WTC11 (cell line): ENCODE measurements at regions not wholly inside any gene's neighbourhood (a gene's known extent, or its start where the extent isn't known, plus 50 kb on each side); places are given as distances from the start of the nearest gene placed in this dataset.

Experiments
- ATAC-seq: fragments of 200-7000 bp; cut with Tn5 transposase; 2 replicates; pipeline ENCODE4 v1.10.0; 2021; ENCODE audit warnings: mild to moderate bottlenecking, moderate library complexity
- CTCF ChIA-PET: fragments of 300-600 bp; sonication (Branson Sonifier 250); formaldehyde crosslinking; loops from one replicate; lab custom pipeline; 2021; ENCODE audit warnings: antibody characterized with exemption; lab: Charles Lee
- POLR2A ChIA-PET: fragments of 350-600 bp; sonication (Branson Sonifier 250); formaldehyde crosslinking; loops from one replicate; lab custom pipeline; 2021; ENCODE audit warnings: antibody characterized with exemption; lab: Charles Lee
- DNase-seq: peaks from one replicate; pipeline ENCODE4 v3.0.0; 2021; ENCODE audit warnings: low spot score
- H3K27ac Mint-ChIP-seq: 2 replicates; pipeline ENCODE4 v1.8.0; 2021; ENCODE audit warnings: mixed read lengths
- H3K27me3 Mint-ChIP-seq: 2 replicates; pipeline ENCODE4 v1.8.0; 2021; ENCODE audit warnings: low read depth, mild to moderate bottlenecking, moderate library complexity, mixed read lengths
- H3K36me3 Mint-ChIP-seq: 2 replicates; pipeline ENCODE4 v1.8.0; 2021; ENCODE audit warnings: mixed read lengths
- H3K4me1 Mint-ChIP-seq: 2 replicates; pipeline ENCODE4 v1.8.0; 2022; ENCODE audit warnings: mixed read lengths
- H3K4me3 Mint-ChIP-seq: 2 replicates; pipeline ENCODE4 v1.8.0; 2021; ENCODE audit warnings: mild to moderate bottlenecking, moderate library complexity, mixed read lengths
- H3K9me3 Mint-ChIP-seq: 2 replicates; pipeline ENCODE4 v1.8.0; 2021; ENCODE audit warnings: mixed read lengths
- CREB1 ChIP-seq: sonication (generic); formaldehyde crosslinking; IDR thresholded peaks from 2 replicates; pipeline ENCODE4 v1.8.0; 2023; ENCODE audit warnings: mild to moderate bottlenecking, missing genetic modification reagents
- FOXJ3 ChIP-seq: sonication (generic); formaldehyde crosslinking; IDR thresholded peaks from 2 replicates; pipeline ENCODE4 v1.9.0; 2021; ENCODE audit warnings: missing genetic modification reagents, mild to moderate bottlenecking, borderline replicate concordance
- FOXP1 ChIP-seq: sonication (generic); formaldehyde crosslinking; IDR thresholded peaks from 2 replicates; pipeline ENCODE4 v1.8.0; 2022; ENCODE audit warnings: missing genetic modification reagents, mild to moderate bottlenecking, moderate library complexity, borderline replicate concordance
- GRHL2 ChIP-seq: fragments of 250-450 bp; sonication (Bioruptor Pico); IDR thresholded peaks from 2 replicates; pipeline ENCODE4 v1.8.0; 2022; ENCODE audit warnings: mild to moderate bottlenecking, moderate library complexity; ENCODE audit not compliant: insufficient replicate concordance, severe bottlenecking
- GTF2I ChIP-seq: fragments of 250-450 bp; sonication (Bioruptor Pico); conservative IDR thresholded peaks from 2 replicates; pipeline ENCODE4 v1.4.0; 2021; ENCODE audit warnings: mild to moderate bottlenecking
- JUN ChIP-seq: sonication (generic); formaldehyde crosslinking; IDR thresholded peaks from 2 replicates; pipeline ENCODE4 v1.8.0; 2023; ENCODE audit warnings: mild to moderate bottlenecking, missing genetic modification reagents
- NFE2L1 ChIP-seq: sonication (generic); formaldehyde crosslinking; IDR thresholded peaks from 2 replicates; pipeline ENCODE4 v1.8.1; 2023; ENCODE audit warnings: missing genetic modification reagents
- NFYB ChIP-seq: sonication (generic); formaldehyde crosslinking; conservative IDR thresholded peaks from 2 replicates; pipeline ENCODE4 v1.8.0; 2022; ENCODE audit warnings: low read depth, missing genetic modification reagents
- NR2C2 ChIP-seq: sonication (generic); formaldehyde crosslinking; IDR thresholded peaks from 2 replicates; pipeline ENCODE4 v1.8.0; 2022; ENCODE audit warnings: mild to moderate bottlenecking, missing genetic modification reagents
- NR3C1 ChIP-seq: sonication (generic); formaldehyde crosslinking; conservative IDR thresholded peaks from 2 replicates; pipeline ENCODE4 v1.8.1; 2023; ENCODE audit warnings: low read depth, mild to moderate bottlenecking, missing genetic modification reagents
- OVOL2 ChIP-seq: fragments of 250-450 bp; sonication (Bioruptor Pico); IDR thresholded peaks from 2 replicates; pipeline ENCODE4 v1.9.0; 2021; ENCODE audit warnings: mild to moderate bottlenecking, borderline replicate concordance
- PRRX2 ChIP-seq: fragments of 250-450 bp; sonication (Bioruptor Pico); IDR thresholded peaks from 2 replicates; pipeline ENCODE4 v1.8.0; 2021; ENCODE audit warnings: mild to moderate bottlenecking
- TEAD1 ChIP-seq: sonication (generic); formaldehyde crosslinking; IDR thresholded peaks from 2 replicates; pipeline ENCODE4 v1.8.0; 2022; ENCODE audit warnings: mild to moderate bottlenecking, missing genetic modification reagents
- ZNF219 ChIP-seq: sonication (generic); formaldehyde crosslinking; IDR thresholded peaks from 2 replicates; pipeline ENCODE4 v1.8.0; 2023; ENCODE audit warnings: missing genetic modification reagents, mild to moderate bottlenecking, borderline replicate concordance
- ZNF232 ChIP-seq: sonication (generic); formaldehyde crosslinking; IDR thresholded peaks from 2 replicates; pipeline ENCODE4 v1.8.0; 2022; ENCODE audit warnings: mild to moderate bottlenecking, missing genetic modification reagents
- ZNF263 ChIP-seq: sonication (generic); formaldehyde crosslinking; IDR thresholded peaks from 2 replicates; pipeline ENCODE4 v1.8.1; 2022; ENCODE audit warnings: low read depth, mild to moderate bottlenecking, moderate library complexity, missing genetic modification reagents
- ZNF396 ChIP-seq: fragments of 250-450 bp; sonication (Bioruptor Pico); IDR thresholded peaks from 2 replicates; pipeline ENCODE4 v1.8.0; 2021; ENCODE audit warnings: mild to moderate bottlenecking, moderate library complexity, borderline replicate concordance
- ZNF423 ChIP-seq: fragments of 250-450 bp; sonication (Bioruptor Pico); IDR thresholded peaks from 2 replicates; pipeline ENCODE4 v2.1.2; 2022; ENCODE audit warnings: mild to moderate bottlenecking, moderate library complexity
- ZNF671 ChIP-seq: fragments of 250-450 bp; sonication (Bioruptor Pico); IDR thresholded peaks from 2 replicates; pipeline ENCODE4 v1.8.0; 2021; ENCODE audit warnings: mild to moderate bottlenecking
- TF ChIP-seq, protein P1 (sequence below): sonication (generic); formaldehyde crosslinking; IDR thresholded peaks from 2 replicates; pipeline ENCODE4 v1.8.1; 2022; ENCODE audit warnings: mild to moderate bottlenecking, missing genetic modification reagents, moderate library complexity, borderline replicate concordance
- TF ChIP-seq, protein P2 (sequence below): fragments of 250-450 bp; sonication (Bioruptor Pico); IDR thresholded peaks from 2 replicates; pipeline ENCODE4 v1.9.0; 2021; ENCODE audit warnings: mild to moderate bottlenecking
- TF ChIP-seq, protein P3 (sequence below): fragments of 250-450 bp; sonication (Bioruptor Pico); IDR thresholded peaks from 2 replicates; pipeline ENCODE4 v2.1.2; 2022; ENCODE audit warnings: mild to moderate bottlenecking, moderate library complexity
- TF ChIP-seq, protein P4 (sequence below): sonication (generic); formaldehyde crosslinking; conservative IDR thresholded peaks from 2 replicates; pipeline ENCODE4 v1.8.1; 2023; ENCODE audit warnings: mild to moderate bottlenecking, low read depth, missing genetic modification reagents, moderate library complexity
- TF ChIP-seq, protein P5 (sequence below): sonication (generic); formaldehyde crosslinking; IDR thresholded peaks from 2 replicates; pipeline ENCODE4 v1.8.0; 2023; ENCODE audit warnings: mild to moderate bottlenecking, missing genetic modification reagents

DNA sequence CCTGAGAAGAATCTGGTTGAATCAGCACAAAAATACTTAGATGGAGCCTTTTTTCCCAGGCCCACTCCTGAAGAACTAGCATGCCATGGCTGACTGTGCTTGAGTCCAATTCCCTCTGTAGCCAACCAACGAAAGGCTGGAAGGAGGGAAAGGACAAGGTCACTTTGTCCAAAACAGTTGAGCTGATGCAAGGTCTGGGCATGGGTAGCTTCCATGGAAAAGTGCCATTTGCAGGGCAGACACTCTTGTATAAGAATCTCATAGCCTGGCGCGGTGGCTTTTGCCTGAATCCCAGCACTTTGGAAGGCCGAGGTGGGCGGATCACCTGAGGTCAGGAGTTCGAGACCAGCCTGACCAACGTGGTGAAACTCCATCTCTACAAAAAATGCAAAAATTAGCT is 125.0 kb upstream of the LGSN start (continued):
- TF ChIP-seq, protein P1, sequence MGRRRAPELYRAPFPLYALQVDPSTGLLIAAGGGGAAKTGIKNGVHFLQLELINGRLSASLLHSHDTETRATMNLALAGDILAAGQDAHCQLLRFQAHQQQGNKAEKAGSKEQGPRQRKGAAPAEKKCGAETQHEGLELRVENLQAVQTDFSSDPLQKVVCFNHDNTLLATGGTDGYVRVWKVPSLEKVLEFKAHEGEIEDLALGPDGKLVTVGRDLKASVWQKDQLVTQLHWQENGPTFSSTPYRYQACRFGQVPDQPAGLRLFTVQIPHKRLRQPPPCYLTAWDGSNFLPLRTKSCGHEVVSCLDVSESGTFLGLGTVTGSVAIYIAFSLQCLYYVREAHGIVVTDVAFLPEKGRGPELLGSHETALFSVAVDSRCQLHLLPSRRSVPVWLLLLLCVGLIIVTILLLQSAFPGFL = no peak
- TF ChIP-seq GTF2I (CRISPR knock-in tag) (no peak), NFYB (CRISPR knock-in tag) (no peak), JUN (CRISPR knock-in tag) (no peak)
- TF ChIP-seq, protein P2, sequence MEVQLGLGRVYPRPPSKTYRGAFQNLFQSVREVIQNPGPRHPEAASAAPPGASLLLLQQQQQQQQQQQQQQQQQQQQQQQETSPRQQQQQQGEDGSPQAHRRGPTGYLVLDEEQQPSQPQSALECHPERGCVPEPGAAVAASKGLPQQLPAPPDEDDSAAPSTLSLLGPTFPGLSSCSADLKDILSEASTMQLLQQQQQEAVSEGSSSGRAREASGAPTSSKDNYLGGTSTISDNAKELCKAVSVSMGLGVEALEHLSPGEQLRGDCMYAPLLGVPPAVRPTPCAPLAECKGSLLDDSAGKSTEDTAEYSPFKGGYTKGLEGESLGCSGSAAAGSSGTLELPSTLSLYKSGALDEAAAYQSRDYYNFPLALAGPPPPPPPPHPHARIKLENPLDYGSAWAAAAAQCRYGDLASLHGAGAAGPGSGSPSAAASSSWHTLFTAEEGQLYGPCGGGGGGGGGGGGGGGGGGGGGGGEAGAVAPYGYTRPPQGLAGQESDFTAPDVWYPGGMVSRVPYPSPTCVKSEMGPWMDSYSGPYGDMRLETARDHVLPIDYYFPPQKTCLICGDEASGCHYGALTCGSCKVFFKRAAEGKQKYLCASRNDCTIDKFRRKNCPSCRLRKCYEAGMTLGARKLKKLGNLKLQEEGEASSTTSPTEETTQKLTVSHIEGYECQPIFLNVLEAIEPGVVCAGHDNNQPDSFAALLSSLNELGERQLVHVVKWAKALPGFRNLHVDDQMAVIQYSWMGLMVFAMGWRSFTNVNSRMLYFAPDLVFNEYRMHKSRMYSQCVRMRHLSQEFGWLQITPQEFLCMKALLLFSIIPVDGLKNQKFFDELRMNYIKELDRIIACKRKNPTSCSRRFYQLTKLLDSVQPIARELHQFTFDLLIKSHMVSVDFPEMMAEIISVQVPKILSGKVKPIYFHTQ (CRISPR knock-in tag) = no peak

DNA sequence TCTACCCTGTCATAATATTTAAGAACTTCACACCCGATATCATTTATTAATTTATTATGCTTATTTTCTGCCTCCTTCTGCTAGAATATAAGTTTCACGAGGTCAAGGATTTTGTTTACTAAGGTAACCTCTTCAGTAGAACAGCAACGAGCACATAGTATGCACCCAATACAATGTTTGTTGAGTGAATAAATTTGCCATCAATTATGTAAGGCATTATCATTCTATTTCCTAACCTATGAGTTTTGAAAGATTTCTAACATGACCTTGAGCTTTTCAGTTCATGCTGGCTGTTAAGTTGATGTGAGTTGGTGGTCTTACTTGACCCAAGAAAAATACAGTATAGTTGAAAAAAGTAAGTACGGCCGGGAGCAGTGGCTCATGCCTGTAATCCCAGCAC is 125.9 kb upstream of the LOC128125822 start:
- peaks cover 3% of the 10 kb centered on the region; the same call in 1 of the 2 replicates for H3K27me3 Mint-ChIP-seq
- DNase-seq = no peak
- POLR2A ChIA-PET = no interaction called here
- TF ChIP-seq NR2C2 (CRISPR knock-in tag) (no peak), PRRX2 (CRISPR knock-in tag) (no peak), ZNF219 (CRISPR knock-in tag) (no peak), ZNF232 (CRISPR knock-in tag) (no peak), GRHL2 (CRISPR knock-in tag) (no peak), OVOL2 (CRISPR knock-in tag) (no peak)
- TF ChIP-seq, protein P3, sequence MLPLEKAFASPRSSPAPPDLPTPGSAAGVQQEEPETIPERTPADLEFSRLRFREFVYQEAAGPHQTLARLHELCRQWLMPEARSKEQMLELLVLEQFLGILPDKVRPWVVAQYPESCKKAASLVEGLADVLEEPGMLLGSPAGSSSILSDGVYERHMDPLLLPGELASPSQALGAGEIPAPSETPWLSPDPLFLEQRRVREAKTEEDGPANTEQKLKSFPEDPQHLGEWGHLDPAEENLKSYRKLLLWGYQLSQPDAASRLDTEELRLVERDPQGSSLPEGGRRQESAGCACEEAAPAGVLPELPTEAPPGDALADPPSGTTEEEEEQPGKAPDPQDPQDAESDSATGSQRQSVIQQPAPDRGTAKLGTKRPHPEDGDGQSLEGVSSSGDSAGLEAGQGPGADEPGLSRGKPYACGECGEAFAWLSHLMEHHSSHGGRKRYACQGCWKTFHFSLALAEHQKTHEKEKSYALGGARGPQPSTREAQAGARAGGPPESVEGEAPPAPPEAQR = no peak
- ATAC-seq = no peak
- H3K27ac Mint-ChIP-seq = no peak overlapping the region
- CTCF ChIA-PET = no interaction called here
- H3K4me3 Mint-ChIP-seq = no peak overlapping the region
- H3K4me1 Mint-ChIP-seq = peaks cover 6% of the 10 kb centered on the region
- H3K9me3 Mint-ChIP-seq = peaks cover 34% of the 10 kb centered on the region
- peaks cover 22% of the 10 kb centered on the region for H3K36me3 Mint-ChIP-seq

DNA sequence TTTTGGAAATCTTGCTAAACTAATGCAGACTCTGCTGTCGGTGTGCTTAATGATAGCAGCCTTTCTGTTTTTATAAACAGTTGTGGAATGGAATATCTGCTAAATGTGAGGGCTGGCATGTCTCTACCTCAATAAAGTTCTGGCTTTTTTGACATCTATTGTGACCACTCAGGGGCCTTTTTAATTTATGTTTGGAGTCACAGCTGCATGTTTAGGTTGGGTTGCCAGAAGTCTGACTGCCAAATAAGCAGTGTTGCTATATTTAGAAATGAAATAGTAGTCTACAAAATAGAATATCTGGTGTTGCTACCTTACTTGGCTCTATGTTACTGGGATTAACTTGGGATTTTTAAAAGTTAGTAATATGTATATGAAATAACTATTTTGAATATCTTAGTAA is 125.1 kb upstream of the LOC128125822 start:
- DNase-seq (no peak), ATAC-seq (no peak)
- H3K4me1 Mint-ChIP-seq = no peaks in the 10 kb centered on the region
- ChIA-PET POLR2A (no interaction called here), CTCF (no interaction called here)
- no peak overlapping the region for H3K4me3 Mint-ChIP-seq
- no peak overlapping the region for H3K27ac Mint-ChIP-seq
- H3K9me3 Mint-ChIP-seq = peaks cover 27% of the 10 kb centered on the region
- peaks cover 18% of the 10 kb centered on the region for H3K36me3 Mint-ChIP-seq
- H3K27me3 Mint-ChIP-seq = peaks cover 3% of the 10 kb centered on the region; the same call in 1 of the 2 replicates
- TF ChIP-seq NR3C1 (CRISPR knock-in tag) = no peak
- TF ChIP-seq FOXP1 (CRISPR knock-in tag) = no peak
- TF ChIP-seq FOXJ3 (CRISPR knock-in tag) = no peak
- no peak for TF ChIP-seq CREB1
- no peak for TF ChIP-seq ZNF263
- TF ChIP-seq ZNF423 (CRISPR knock-in tag) = no peak
- TF ChIP-seq, protein P4, sequence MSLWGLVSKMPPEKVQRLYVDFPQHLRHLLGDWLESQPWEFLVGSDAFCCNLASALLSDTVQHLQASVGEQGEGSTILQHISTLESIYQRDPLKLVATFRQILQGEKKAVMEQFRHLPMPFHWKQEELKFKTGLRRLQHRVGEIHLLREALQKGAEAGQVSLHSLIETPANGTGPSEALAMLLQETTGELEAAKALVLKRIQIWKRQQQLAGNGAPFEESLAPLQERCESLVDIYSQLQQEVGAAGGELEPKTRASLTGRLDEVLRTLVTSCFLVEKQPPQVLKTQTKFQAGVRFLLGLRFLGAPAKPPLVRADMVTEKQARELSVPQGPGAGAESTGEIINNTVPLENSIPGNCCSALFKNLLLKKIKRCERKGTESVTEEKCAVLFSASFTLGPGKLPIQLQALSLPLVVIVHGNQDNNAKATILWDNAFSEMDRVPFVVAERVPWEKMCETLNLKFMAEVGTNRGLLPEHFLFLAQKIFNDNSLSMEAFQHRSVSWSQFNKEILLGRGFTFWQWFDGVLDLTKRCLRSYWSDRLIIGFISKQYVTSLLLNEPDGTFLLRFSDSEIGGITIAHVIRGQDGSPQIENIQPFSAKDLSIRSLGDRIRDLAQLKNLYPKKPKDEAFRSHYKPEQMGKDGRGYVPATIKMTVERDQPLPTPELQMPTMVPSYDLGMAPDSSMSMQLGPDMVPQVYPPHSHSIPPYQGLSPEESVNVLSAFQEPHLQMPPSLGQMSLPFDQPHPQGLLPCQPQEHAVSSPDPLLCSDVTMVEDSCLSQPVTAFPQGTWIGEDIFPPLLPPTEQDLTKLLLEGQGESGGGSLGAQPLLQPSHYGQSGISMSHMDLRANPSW = no peak
- no peak for TF ChIP-seq JUN (CRISPR knock-in tag)
- TF ChIP-seq TEAD1 = no peak
- no peak for TF ChIP-seq NFE2L1
- TF ChIP-seq ZNF671 (CRISPR knock-in tag) = no peak
- TF ChIP-seq ZNF396 = no peak
- TF ChIP-seq, protein P5, sequence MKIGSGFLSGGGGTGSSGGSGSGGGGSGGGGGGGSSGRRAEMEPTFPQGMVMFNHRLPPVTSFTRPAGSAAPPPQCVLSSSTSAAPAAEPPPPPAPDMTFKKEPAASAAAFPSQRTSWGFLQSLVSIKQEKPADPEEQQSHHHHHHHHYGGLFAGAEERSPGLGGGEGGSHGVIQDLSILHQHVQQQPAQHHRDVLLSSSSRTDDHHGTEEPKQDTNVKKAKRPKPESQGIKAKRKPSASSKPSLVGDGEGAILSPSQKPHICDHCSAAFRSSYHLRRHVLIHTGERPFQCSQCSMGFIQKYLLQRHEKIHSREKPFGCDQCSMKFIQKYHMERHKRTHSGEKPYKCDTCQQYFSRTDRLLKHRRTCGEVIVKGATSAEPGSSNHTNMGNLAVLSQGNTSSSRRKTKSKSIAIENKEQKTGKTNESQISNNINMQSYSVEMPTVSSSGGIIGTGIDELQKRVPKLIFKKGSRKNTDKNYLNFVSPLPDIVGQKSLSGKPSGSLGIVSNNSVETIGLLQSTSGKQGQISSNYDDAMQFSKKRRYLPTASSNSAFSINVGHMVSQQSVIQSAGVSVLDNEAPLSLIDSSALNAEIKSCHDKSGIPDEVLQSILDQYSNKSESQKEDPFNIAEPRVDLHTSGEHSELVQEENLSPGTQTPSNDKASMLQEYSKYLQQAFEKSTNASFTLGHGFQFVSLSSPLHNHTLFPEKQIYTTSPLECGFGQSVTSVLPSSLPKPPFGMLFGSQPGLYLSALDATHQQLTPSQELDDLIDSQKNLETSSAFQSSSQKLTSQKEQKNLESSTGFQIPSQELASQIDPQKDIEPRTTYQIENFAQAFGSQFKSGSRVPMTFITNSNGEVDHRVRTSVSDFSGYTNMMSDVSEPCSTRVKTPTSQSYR (CRISPR knock-in tag) = no peak
